B cell (primary cell): ENCODE measurements at regions not wholly inside any gene's neighbourhood (a gene's known extent, or its start where the extent isn't known, plus 50 kb on each side); places are given as distances from the start of the nearest gene placed in this dataset.

ENCODE experiments used
- EZH2 ChIP-seq: IDR thresholded peaks from 2 replicates; pipeline ENCODE4 v1.6.1; 2012; ENCODE audit warnings: borderline replicate concordance, low read depth, mild to moderate bottlenecking, moderate library complexity, low read length; ENCODE audit not compliant: insufficient read depth, poor library complexity, severe bottlenecking
- TF ChIP-seq, protein P1 (sequence below): fragments of 200-600 bp; IDR thresholded peaks from one replicate; pipeline ENCODE4 v1.8.0; 2022; ENCODE audit warnings: antibody characterized with exemption, mild to moderate bottlenecking

DNA sequence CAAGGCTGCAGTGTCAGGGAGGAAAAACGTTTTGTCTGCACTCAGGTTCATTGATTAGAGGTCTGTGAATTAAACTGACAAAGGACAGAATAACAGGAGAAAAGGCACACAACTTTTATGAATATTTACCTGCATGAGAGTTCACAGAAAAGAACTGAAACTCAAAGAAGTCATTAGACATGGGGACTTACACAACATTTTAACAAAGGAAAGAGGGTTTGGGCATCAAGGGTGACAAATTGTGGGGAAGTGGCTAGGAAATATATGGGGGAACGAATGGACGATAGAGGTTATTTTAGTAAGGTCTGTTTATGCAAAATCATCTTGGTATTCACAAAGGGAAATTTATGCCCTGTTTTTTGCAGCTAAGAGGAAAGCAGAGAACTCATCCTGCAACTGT lies 65.6 kb upstream of the C15orf39 start:
- TF ChIP-seq, protein P1, sequence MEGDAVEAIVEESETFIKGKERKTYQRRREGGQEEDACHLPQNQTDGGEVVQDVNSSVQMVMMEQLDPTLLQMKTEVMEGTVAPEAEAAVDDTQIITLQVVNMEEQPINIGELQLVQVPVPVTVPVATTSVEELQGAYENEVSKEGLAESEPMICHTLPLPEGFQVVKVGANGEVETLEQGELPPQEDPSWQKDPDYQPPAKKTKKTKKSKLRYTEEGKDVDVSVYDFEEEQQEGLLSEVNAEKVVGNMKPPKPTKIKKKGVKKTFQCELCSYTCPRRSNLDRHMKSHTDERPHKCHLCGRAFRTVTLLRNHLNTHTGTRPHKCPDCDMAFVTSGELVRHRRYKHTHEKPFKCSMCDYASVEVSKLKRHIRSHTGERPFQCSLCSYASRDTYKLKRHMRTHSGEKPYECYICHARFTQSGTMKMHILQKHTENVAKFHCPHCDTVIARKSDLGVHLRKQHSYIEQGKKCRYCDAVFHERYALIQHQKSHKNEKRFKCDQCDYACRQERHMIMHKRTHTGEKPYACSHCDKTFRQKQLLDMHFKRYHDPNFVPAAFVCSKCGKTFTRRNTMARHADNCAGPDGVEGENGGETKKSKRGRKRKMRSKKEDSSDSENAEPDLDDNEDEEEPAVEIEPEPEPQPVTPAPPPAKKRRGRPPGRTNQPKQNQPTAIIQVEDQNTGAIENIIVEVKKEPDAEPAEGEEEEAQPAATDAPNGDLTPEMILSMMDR: no peak
- no peak for TF ChIP-seq EZH2
